Dendritic cell treated with granulocyte-macrophage colony-stimulating factor and Interleukin-4, amounts not matched to agents 40 ng/mL and 50 ng/mL, for 4 days (primary cell): ENCODE measurements at regions not wholly inside any gene's neighbourhood (a gene's known extent, or its start where the extent isn't known, plus 50 kb on each side); places are given as distances from the start of the nearest gene placed in this dataset.

Experiments used
- H3K27ac Mint-ChIP-seq: one replicate; pipeline ENCODE4 v1.8.0; 2022; ENCODE audit warnings: mild to moderate bottlenecking, mixed read lengths
- H3K27me3 Mint-ChIP-seq: one replicate; pipeline ENCODE4 v1.8.0; 2022; ENCODE audit warnings: mild to moderate bottlenecking, mixed read lengths
- H3K36me3 Mint-ChIP-seq: one replicate; pipeline ENCODE4 v1.8.0; 2022; ENCODE audit warnings: low read depth, mixed read lengths
- H3K4me1 Mint-ChIP-seq: one replicate; pipeline ENCODE4 v1.8.0; 2022; ENCODE audit warnings: low read depth, mixed read lengths
- H3K4me3 Mint-ChIP-seq: one replicate; pipeline ENCODE4 v1.8.0; 2022; ENCODE audit warnings: mild to moderate bottlenecking, moderate library complexity, mixed read lengths
- H3K9me3 Mint-ChIP-seq: one replicate; pipeline ENCODE4 v1.8.0; 2022; ENCODE audit warnings: mixed read lengths
- intact Hi-C: fragments of 100-400 bp; cut with micrococcal nuclease; formaldehyde crosslinking; loops from one replicate; pipeline ENCODE4 v1.15.0; 2022

DNA sequence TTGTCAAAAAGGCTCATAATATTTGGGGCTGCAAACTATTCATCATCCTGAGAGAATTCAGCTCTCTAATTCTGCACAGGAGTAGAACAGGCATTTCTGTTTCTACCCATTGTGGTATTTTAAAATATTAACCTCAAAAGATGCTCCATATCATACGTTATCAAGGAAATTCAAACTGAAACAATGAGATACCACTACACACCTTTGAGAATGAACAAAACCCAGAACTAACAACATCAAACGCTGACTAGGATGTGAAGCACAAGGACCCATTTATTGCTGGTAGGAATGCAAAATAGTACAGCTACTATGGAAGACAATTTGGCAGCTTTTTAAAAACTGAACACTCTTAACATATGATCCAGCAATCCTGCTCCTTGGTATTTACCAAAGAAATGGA lies 171.8 kb downstream of the DUSP6 start:
- Mint-ChIP-seq H3K9me3 (no peaks in the 10 kb centered on the region), H3K4me1 (peaks cover 33% of the 10 kb centered on the region), H3K4me3 (no peak overlapping the region), H3K27me3 (no peaks in the 10 kb centered on the region), H3K27ac (no peak overlapping the region), H3K36me3 (no peaks in the 10 kb centered on the region)
- intact Hi-C loops = no loop called here

DNA sequence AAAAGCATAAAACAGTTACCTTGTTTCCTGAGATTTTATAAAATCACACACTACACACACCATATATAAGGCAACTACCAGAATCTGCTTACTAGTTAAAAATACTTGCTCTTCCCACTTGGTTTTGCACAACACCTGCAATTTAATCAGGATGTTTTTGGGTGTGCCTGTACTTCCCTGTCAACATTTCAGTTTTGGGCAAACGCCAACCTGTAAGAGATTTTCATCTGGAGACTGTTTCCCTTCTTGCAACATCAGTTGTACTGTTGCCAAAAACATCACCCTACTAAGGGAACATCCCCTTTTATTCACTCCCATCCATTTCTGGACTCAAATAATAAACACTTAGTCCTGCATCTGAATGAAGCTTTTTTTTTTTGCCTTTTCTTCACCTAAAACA lies 172.3 kb downstream of the DUSP6 start:
- peak overlapping the region; percentile 28 for H3K27ac Mint-ChIP-seq
- peaks cover 33% of the 10 kb centered on the region for H3K4me1 Mint-ChIP-seq
- intact Hi-C loops = loop anchor here (5.0 to 10.0 kb wide), 2 partner anchors 32 to 125 kb away; no protein-coding TSS in a partner anchor
- no peaks in the 10 kb centered on the region for H3K27me3 Mint-ChIP-seq
- H3K9me3 Mint-ChIP-seq = no peaks in the 10 kb centered on the region
- no peaks in the 10 kb centered on the region for H3K36me3 Mint-ChIP-seq
- no peak overlapping the region for H3K4me3 Mint-ChIP-seq

DNA sequence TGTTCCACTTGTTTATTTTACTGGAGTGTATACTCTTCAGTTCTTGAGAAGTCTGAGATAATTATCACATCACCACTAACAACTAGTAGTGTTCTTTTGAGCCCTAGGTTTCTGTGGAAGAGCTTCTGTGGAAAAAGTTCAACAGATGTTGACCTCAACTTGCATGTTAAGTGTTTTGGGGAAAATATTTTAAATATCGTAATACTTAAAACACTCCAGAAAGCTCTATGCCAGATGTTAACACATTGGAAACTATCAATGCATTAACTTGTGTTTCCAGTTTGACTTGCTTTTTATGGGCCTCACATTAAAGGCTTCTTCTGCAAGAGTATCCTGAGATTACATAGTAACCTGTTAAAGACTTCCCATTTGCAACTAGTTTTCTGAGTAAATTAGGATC lies 173.1 kb downstream of the DUSP6 start:
- Mint-ChIP-seq H3K27ac (no peak overlapping the region), H3K27me3 (no peaks in the 10 kb centered on the region), H3K4me3 (no peak overlapping the region), H3K36me3 (no peaks in the 10 kb centered on the region), H3K9me3 (no peaks in the 10 kb centered on the region), H3K4me1 (peaks cover 31% of the 10 kb centered on the region)
- intact Hi-C loops = loop anchor here (5.0 to 10.0 kb wide), 2 partner anchors 33 to 124 kb away; no protein-coding TSS in a partner anchor

DNA sequence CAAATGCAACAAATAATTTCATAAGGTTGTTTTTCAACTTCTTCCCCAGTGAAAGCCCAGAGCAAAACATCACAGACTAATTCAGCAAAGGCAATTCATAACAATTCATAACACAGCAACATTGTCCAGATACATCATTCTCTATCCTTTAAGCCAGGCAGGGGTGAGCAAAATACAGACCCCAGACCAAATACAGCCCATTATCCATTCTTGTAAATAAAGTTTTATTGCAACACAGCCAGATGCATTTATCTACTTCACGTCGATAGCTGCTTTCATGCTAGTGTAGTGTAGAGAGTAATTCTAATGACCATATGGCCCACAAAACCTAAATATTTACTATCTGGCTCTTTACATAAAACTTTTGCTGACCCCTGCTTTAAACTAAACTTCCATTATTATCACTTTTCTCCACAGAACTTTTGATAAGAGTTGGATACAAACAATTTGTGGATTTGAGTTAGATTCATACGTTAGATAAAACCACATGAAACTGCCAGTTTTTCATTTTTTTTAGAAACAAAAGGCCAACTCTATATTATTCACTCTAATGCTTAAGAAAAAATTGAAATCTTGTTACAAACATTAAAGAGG lies 174.4 kb downstream of the DUSP6 start:
- Mint-ChIP-seq H3K27me3 (no peaks in the 10 kb centered on the region), H3K4me1 (peaks cover 29% of the 10 kb centered on the region), H3K9me3 (no peaks in the 10 kb centered on the region), H3K4me3 (no peak overlapping the region), H3K36me3 (no peaks in the 10 kb centered on the region), H3K27ac (no peak overlapping the region)
- intact Hi-C loops = loop anchor here (5.0 to 10.0 kb wide), 2 partner anchors 34 to 123 kb away; no protein-coding TSS in a partner anchor

DNA sequence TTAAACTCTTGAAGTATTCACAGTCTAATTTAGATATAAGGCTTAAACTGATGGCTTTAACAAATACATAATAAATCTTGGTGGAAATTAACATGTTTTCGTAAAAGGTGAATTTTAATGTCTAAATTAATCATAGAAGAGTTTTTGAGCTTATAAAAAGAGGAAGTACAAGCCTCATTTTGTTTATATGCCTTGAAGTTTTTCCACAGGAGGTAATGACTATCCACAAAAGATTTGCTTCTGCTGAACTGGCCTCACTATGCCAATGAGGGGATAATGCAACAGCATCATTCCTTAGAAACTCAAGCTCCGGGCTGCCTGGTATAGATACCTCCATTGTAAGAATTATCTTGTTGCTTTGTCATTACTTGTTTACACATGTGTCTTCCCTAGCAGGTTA lies 175.6 kb downstream of the DUSP6 start:
- no peaks in the 10 kb centered on the region for H3K27me3 Mint-ChIP-seq

DNA sequence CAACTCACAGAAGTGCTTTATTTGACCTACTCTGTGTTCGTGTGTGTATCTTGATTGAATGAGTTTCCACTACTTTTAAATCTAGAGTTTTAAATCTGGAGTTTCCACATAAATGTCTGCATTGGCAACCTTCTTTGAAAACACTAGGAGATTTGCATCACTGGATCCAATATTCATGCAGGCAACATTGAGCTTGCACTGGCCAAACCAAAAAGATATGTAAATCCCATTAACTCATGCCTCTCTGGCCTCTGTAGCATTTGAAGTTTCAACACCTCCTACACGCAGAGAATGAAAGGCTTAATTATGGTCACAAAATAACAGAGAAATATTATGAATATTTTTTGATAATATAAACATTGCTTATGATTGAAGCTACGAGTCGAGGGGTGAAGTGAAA lies 178.6 kb downstream of the DUSP6 start:
- H3K36me3 Mint-ChIP-seq = no peaks in the 10 kb centered on the region
- H3K27me3 Mint-ChIP-seq = no peaks in the 10 kb centered on the region
- no peak overlapping the region for H3K27ac Mint-ChIP-seq
- H3K9me3 Mint-ChIP-seq = no peaks in the 10 kb centered on the region
- no peak overlapping the region for H3K4me3 Mint-ChIP-seq
- intact Hi-C loops = loop anchor here (10.0 kb wide), 1 partner anchor 119 kb away; no protein-coding TSS in a partner anchor
- H3K4me1 Mint-ChIP-seq = peaks cover 20% of the 10 kb centered on the region

More for the DNA sequence above, 175.6 kb downstream of the DUSP6 start:
- no peak overlapping the region for H3K27ac Mint-ChIP-seq
- H3K36me3 Mint-ChIP-seq = no peaks in the 10 kb centered on the region
- no peaks in the 10 kb centered on the region for H3K9me3 Mint-ChIP-seq
- intact Hi-C loops = loop anchor here (5.0 to 10.0 kb wide), 2 partner anchors 36 to 122 kb away; no protein-coding TSS in a partner anchor
- no peak overlapping the region for H3K4me3 Mint-ChIP-seq
- H3K4me1 Mint-ChIP-seq = peaks cover 26% of the 10 kb centered on the region

DNA sequence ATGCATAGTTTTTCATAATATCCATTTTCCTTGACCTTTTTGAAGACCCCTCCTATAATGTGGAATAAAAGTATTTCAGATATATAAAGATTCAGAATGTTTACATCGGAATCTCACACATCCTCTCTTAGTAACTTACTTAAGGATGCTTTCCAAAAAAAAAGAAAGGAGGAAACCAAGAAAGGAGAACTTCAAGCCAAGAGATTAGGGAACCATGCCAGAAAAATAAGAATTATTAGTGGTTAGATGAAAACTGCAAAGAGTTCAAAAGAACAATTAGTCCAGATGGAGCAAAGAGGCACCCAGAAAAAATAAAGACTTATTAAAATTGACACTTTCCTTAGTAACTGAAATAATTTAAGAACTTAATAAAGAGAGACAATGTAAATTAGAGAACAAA lies 179.2 kb downstream of the DUSP6 start:
- no peaks in the 10 kb centered on the region for H3K36me3 Mint-ChIP-seq
- H3K4me3 Mint-ChIP-seq = no peak overlapping the region
- intact Hi-C loops = loop anchor here (10.0 kb wide), 1 partner anchor 118 kb away; no protein-coding TSS in a partner anchor
- no peaks in the 10 kb centered on the region for H3K27me3 Mint-ChIP-seq
- H3K9me3 Mint-ChIP-seq = no peaks in the 10 kb centered on the region
- H3K4me1 Mint-ChIP-seq = peaks cover 25% of the 10 kb centered on the region
- H3K27ac Mint-ChIP-seq = no peak overlapping the region

DNA sequence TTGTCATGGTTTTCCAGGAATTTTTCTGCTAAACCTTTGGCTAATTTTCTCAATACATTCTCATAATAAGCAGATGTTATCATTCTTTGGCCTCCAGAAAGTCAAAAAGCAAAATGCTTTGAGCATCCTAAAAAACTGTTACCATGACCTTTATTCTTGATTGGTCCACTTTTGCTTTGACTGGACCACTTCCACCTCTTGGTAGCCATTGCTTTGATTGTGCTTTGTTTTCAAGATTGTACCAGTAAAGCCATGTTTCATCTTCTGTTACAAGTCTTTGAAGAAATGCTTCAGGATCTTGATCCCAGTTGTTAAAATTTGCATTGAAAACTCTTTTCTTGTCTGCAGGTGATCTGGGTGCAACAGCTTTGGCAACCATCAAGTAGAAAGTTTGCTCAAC lies 180.1 kb downstream of the DUSP6 start:
- H3K27me3 Mint-ChIP-seq = no peaks in the 10 kb centered on the region
- no peak overlapping the region for H3K27ac Mint-ChIP-seq
- H3K36me3 Mint-ChIP-seq = no peaks in the 10 kb centered on the region
- H3K4me3 Mint-ChIP-seq = no peak overlapping the region
- H3K9me3 Mint-ChIP-seq = no peaks in the 10 kb centered on the region
- intact Hi-C loops = loop anchor here (10.0 kb wide), 1 partner anchor 117 kb away; no protein-coding TSS in a partner anchor
- peaks cover 34% of the 10 kb centered on the region for H3K4me1 Mint-ChIP-seq

DNA sequence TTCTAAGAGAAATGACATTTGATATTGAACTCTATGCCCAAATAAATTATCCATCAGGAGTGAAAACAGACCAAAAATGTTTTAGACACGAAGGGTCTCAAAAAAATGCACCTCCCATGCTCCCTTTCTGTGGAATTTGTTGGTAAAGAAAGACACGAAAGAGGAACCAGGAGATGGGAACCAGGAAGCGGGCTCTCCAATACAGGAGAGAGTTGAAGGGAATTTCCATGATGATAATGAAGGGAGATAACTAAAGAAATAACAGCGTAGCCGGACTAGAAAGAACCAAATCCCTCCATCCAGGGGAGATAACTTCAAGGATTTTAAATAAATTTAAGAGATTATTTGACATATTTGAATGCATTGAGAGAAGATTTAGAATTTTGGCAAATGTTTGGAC lies 183.0 kb downstream of the DUSP6 start:
- H3K27me3 Mint-ChIP-seq = no peaks in the 10 kb centered on the region
- peaks cover 43% of the 10 kb centered on the region for H3K4me1 Mint-ChIP-seq
- no peaks in the 10 kb centered on the region for H3K36me3 Mint-ChIP-seq
- intact Hi-C loops = loop anchor here (1.0 to 10.0 kb wide), 2 partner anchors 9 to 355 kb away; partner anchors contain the start of genes GALNT4 and POC1B
- H3K27ac Mint-ChIP-seq = peak overlapping the region; percentile 2
- no peaks in the 10 kb centered on the region for H3K9me3 Mint-ChIP-seq
- no peak overlapping the region for H3K4me3 Mint-ChIP-seq

DNA sequence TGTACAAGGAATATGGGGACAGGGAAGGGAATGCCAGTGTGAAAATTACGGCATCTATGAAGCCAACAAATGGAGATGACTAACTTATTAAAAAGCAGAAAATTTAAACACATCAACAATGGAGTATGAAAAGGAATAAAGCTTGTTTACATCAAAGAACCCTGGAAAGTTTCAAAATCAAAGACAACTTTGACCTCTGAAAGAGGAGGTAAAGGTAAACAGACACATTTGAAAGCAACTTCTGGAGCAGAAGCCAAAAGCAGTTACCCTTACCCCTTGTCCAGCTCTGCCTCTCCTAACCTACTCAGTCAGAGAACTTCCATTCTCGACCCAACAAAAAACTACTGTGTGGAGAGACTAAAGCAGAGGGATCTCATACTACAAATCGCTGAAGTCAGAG lies 184.3 kb downstream of the DUSP6 start:
- H3K27me3 Mint-ChIP-seq = no peaks in the 10 kb centered on the region

DNA sequence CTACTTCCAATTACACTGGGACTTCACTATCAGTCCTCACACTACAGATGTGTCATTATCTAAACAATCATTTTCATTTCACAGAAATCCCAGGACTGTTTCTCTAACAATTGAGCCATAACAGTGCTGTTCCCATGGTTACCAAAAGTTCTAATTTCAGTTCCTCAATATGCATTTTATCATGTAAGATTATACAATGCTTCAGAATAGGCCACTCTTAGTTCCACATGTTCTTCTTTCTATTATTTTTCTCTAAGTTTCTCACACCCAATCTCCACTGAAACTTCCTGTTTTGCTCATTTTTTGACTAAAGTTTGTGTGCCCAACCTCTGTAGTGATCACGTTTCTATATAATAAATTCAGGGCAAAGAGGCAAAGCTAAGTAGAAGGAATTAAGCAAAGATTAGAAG lies 185.8 kb downstream of the DUSP6 start:
- H3K4me3 Mint-ChIP-seq = no peak overlapping the region
- H3K9me3 Mint-ChIP-seq = no peaks in the 10 kb centered on the region
- H3K36me3 Mint-ChIP-seq = no peaks in the 10 kb centered on the region
- H3K4me1 Mint-ChIP-seq = peaks cover 33% of the 10 kb centered on the region
- intact Hi-C loops = loop anchor here (2.0 to 10.0 kb wide), 2 partner anchors 186 to 358 kb away; partner anchors contain the start of genes DUSP6, GALNT4 and POC1B
- H3K27me3 Mint-ChIP-seq = no peaks in the 10 kb centered on the region
- H3K27ac Mint-ChIP-seq = no peak overlapping the region

More for the DNA sequence above, 184.3 kb downstream of the DUSP6 start:
- intact Hi-C loops = loop anchor here (2.0 to 10.0 kb wide), 2 partner anchors 185 to 357 kb away; partner anchors contain the start of genes DUSP6, GALNT4 and POC1B
- Mint-ChIP-seq H3K4me1 (peaks cover 39% of the 10 kb centered on the region), H3K36me3 (no peaks in the 10 kb centered on the region), H3K27ac (no peak overlapping the region), H3K4me3 (no peak overlapping the region), H3K9me3 (no peaks in the 10 kb centered on the region)

DNA sequence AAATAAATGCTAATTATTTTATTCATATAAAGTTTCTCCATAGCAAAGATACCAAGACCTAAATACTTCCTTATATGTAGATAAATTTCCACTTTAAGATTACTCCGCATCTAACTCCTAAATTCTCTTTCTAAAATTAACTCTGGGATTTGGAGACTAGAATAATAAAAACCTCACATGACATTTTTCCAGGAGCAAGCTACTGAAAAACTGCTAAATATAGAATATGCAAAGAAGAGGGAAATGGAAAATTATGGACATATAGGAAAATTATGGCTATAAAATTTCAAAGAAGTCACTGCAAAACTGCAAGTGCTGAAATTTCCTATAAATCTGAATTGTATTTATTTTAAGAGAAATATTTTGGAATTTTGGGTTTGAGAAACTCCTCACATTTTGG lies 186.2 kb downstream of the DUSP6 start:
- Mint-ChIP-seq H3K27me3 (no peaks in the 10 kb centered on the region), H3K9me3 (no peaks in the 10 kb centered on the region), H3K4me3 (no peak overlapping the region), H3K27ac (no peak overlapping the region), H3K36me3 (no peaks in the 10 kb centered on the region), H3K4me1 (peaks cover 33% of the 10 kb centered on the region)
- intact Hi-C loops = loop anchor here (2.0 to 10.0 kb wide), 2 partner anchors 187 to 359 kb away; partner anchors contain the start of genes DUSP6, GALNT4 and POC1B

DNA sequence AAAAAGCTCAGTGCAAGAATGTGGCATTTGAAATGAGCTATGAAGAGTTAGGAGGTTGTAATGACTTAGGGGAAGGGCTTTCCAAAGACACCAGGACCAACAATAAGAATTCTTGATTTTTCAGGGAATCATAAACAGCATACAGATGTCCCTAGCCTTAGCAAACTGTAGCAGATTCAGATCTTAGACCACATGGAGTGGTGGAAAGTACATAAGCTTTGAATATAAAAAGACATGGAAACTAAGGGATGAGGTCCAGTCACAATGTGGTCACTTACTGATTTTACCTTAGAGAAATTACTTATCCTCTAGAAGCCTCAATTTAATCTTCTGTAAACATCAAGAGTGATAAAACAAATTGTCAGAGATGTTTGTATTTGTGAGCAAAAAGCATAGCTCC lies 186.6 kb downstream of the DUSP6 start:
- no peak overlapping the region for H3K4me3 Mint-ChIP-seq

DNA sequence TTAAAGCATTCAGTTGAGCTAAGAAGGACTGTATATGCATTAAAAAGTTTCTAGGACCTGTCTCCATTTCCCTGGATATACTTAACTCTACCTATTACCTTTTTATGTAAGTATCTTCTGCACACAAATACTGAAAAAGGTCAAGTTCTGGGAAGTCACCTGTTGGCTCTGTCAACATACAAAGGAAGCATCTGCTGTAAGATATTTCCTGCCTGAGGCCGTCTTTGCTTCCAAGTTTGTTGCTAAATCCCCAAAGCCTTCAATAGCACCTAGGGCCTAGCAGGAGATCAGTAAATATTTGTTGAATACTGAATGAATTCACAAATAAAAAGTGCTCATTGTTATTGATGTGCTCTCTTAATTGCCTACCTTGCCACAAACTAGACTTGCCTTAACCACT lies 188.4 kb downstream of the DUSP6 start:
- Mint-ChIP-seq H3K9me3 (no peaks in the 10 kb centered on the region), H3K27ac (no peak overlapping the region), H3K27me3 (no peaks in the 10 kb centered on the region), H3K4me3 (no peak overlapping the region), H3K4me1 (peaks cover 26% of the 10 kb centered on the region), H3K36me3 (no peaks in the 10 kb centered on the region)
- intact Hi-C loops = loop anchor here (2.0 to 10.0 kb wide), 2 partner anchors 183 to 361 kb away; partner anchors contain the start of genes GALNT4 and POC1B

More for the DNA sequence above, 186.6 kb downstream of the DUSP6 start:
- H3K36me3 Mint-ChIP-seq = no peaks in the 10 kb centered on the region
- intact Hi-C loops = loop anchor here (2.0 to 10.0 kb wide), 2 partner anchors 187 to 359 kb away; partner anchors contain the start of genes DUSP6, GALNT4 and POC1B
- H3K27me3 Mint-ChIP-seq = no peaks in the 10 kb centered on the region
- no peak overlapping the region for H3K27ac Mint-ChIP-seq
- peaks cover 33% of the 10 kb centered on the region for H3K4me1 Mint-ChIP-seq
- H3K9me3 Mint-ChIP-seq = no peaks in the 10 kb centered on the region
